SU-DHL-6 (cell line): ENCODE measurements at regions not wholly inside any gene's neighbourhood (a gene's known extent, or its start where the extent isn't known, plus 50 kb on each side); places are given as distances from the start of the nearest gene placed in this dataset.

Experiments
- CTCF ChIP-seq: fragments of 200-600 bp; sonication (generic); IDR thresholded peaks from one replicate; pipeline ENCODE4 v1.5.1; 2017; ENCODE audit warnings: antibody characterized with exemption, mild to moderate bottlenecking, low read length, moderate library complexity; ENCODE audit not compliant: insufficient read depth, poor library complexity, severe bottlenecking
- EZH2phosphoT487 ChIP-seq: fragments of 200-600 bp; sonication (generic), shearing (Covaris generic); conservative IDR thresholded peaks from 2 replicates; pipeline ENCODE4 v1.6.1; 2018; ENCODE audit warnings: mild to moderate bottlenecking, antibody characterized with exemption, low read length, moderate library complexity, mixed read lengths

- TF ChIP-seq CTCF (no peak), EZH2phosphoT487 (no peak)
Measured at GRCh38 chr18:51821610-51822009, 518.4 kb upstream of the DCC start.
